Sciatic nerve (tissue), 2 donors: ENCODE measurements at regions not wholly inside any gene's neighbourhood (a gene's known extent, or its start where the extent isn't known, plus 50 kb on each side); places are given as distances from the start of the nearest gene placed in this dataset.
"Not testable (repeated sequence)": the region's sequence is repeated elsewhere in the genome, so short reads cannot be mapped to it uniquely, and the experiment has no call there.

ENCODE experiments used
- ATAC-seq: fragments of 200-7000 bp; cut with Tn5 transposase; one replicate; pipeline ENCODE4 v1.9.1; 2020; ENCODE audit warnings: mild to moderate bottlenecking, moderate library complexity
- DNase-seq: peaks from one replicate; pipeline ENCODE4 v3.0.0-alpha.2; 2020; ENCODE audit warnings: low spot score
- intact Hi-C: fragments of 100-400 bp; cut with DNase I; formaldehyde crosslinking; loops from one replicate; pipeline ENCODE4 v1.14.2; 2022
- donor health status: DM: no; HTN: no; CAD: no.
- donor health status: DM: no; HTN: no; CAD: no.

- DNase-seq = no peak
Measured at GRCh38 chr2:235105821-235106359, 154.1 kb downstream of the SH3BP4 start.

GRCh38 chr2:235106874-235107639, 155.2 kb downstream of the SH3BP4 start:
- intact Hi-C loops = no loop called here
- ATAC-seq (peak; percentile 72), DNase-seq (peak; percentile 73)

More at GRCh38 chr2:235105821-235106359, 154.1 kb downstream of the SH3BP4 start:
- intact Hi-C loops = no loop called here
- peak; percentile 55 for ATAC-seq

GRCh38 chr2:235107640-235107951, 155.8 kb downstream of the SH3BP4 start:
- no peak for DNase-seq
- no peak for ATAC-seq
- intact Hi-C loops = no loop called here

GRCh38 chr2:235109561-235109960, 157.7 kb downstream of the SH3BP4 start:
- ATAC-seq, DNase-seq, intact Hi-C loops: not testable (repeated sequence)

GRCh38 chr2:235112365-235112764, 160.5 kb downstream of the SH3BP4 start:
- intact Hi-C loops = no loop called here
- no peak for DNase-seq

GRCh38 chr2:235113854-235114253, 162.0 kb downstream of the SH3BP4 start:
- ATAC-seq (no peak), DNase-seq (no peak)
- intact Hi-C loops = no loop called here

More at GRCh38 chr2:235112365-235112764, 160.5 kb downstream of the SH3BP4 start:
- no peak for ATAC-seq

- DNase-seq (no peak), ATAC-seq (no peak)
- intact Hi-C loops = no loop called here
Measured at GRCh38 chr2:235114286-235114685, 162.5 kb downstream of the SH3BP4 start.

- no peak for DNase-seq
- intact Hi-C loops = no loop called here
- no peak for ATAC-seq
Measured at GRCh38 chr2:235115521-235115920, 163.7 kb downstream of the SH3BP4 start.

GRCh38 chr2:235116885-235117492, 165.2 kb downstream of the SH3BP4 start:
- intact Hi-C loops = no loop called here
- ATAC-seq (no peak), DNase-seq (no peak)

GRCh38 chr2:235126768-235127167, 175.0 kb downstream of the SH3BP4 start:
- DNase-seq (no peak), ATAC-seq (no peak)
- intact Hi-C loops = no loop called here

- intact Hi-C loops = no loop called here
- no peak for ATAC-seq
- no peak for DNase-seq
Measured at GRCh38 chr2:235127931-235128330, 176.1 kb downstream of the SH3BP4 start.

GRCh38 chr2:235129850-235130249, 178.0 kb downstream of the SH3BP4 start:
- intact Hi-C loops = no loop called here
- ATAC-seq (no peak), DNase-seq (no peak)

- intact Hi-C loops = no loop called here
- no peak for DNase-seq
- ATAC-seq = no peak
Measured at GRCh38 chr2:235131334-235132305, 179.8 kb downstream of the SH3BP4 start.

GRCh38 chr2:235132651-235133050, 180.8 kb downstream of the SH3BP4 start:
- intact Hi-C loops = no loop called here
- DNase-seq (no peak), ATAC-seq (no peak)

GRCh38 chr2:235133837-235134236, 182.0 kb downstream of the SH3BP4 start:
- no peak for DNase-seq
- intact Hi-C loops = no loop called here
- no peak for ATAC-seq

- no peak for DNase-seq
- ATAC-seq = no peak
- intact Hi-C loops = no loop called here
Measured at GRCh38 chr2:235134420-235134819, 182.6 kb downstream of the SH3BP4 start.

- DNase-seq (no peak), ATAC-seq (no peak)
- intact Hi-C loops = no loop called here
Measured at GRCh38 chr2:235135195-235135965, 183.6 kb downstream of the SH3BP4 start.

GRCh38 chr2:235135990-235136561, 184.3 kb downstream of the SH3BP4 start:
- intact Hi-C loops = no loop called here
- DNase-seq (peak; percentile 90), ATAC-seq (peak; percentile 84)
